ENCODE measurements at regions not wholly inside any gene's neighbourhood (a gene's known extent, or its start where the extent isn't known, plus 50 kb on each side); places are given as distances from the start of the nearest gene placed in this dataset.

DNA sequence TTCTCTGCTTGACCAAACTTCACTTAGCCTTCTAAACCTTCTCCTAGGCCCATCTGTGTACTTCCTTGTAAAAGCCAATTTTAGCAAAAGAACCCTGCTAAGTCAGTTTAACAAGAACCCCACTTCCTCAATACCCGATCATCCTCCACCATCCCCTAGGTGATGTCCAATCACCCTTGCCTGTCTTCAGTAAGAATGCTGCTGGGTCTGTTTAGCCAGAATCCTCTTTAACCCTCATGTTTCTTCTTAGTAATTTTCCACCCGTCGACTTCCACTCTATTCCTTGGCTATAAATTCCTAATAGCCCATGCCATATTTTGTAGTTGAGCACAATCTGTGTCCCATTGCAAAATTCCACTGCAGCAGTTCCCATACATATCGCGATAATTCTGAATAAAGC is 780.0 kb upstream of the RAB6C start:
- TF ChIP-seq CTCF (IDR thresholded peaks at IDR 0.05) (no peak), POLR2A (IDR thresholded peaks at IDR 0.05) (no peak)

Data from thyroid gland (tissue), 4 donors.